NCI-H1105 (cell line): ENCODE measurements at regions not wholly inside any gene's neighbourhood (a gene's known extent, or its start where the extent isn't known, plus 50 kb on each side); places are given as distances from the start of the nearest gene placed in this dataset.

ENCODE experiments used
- DNase-seq: peaks from one replicate; lab custom pipeline; 2025; lab: John Stamatoyannopoulos, UW

GRCh38 chr18:51724790-51725721, 527.6 kb upstream of the MEX3C start:
- no peak for DNase-seq

GRCh38 chr18:51726614-51727013, 529.1 kb upstream of the MEX3C start:
- no peak for DNase-seq

GRCh38 chr18:51727780-51728179, 530.3 kb upstream of the MEX3C start:
- no peak for DNase-seq

GRCh38 chr18:51731070-51731469, 533.6 kb upstream of the MEX3C start:
- no peak for DNase-seq

GRCh38 chr18:51734576-51734975, 537.1 kb upstream of the MEX3C start:
- no peak for DNase-seq

- no peak for DNase-seq
Observed at GRCh38 chr18:51739044-51739666, 541.7 kb upstream of the MEX3C start.

GRCh38 chr18:51751901-51752300, 554.4 kb upstream of the MEX3C start:
- DNase-seq = no peak

- no peak for DNase-seq
Observed at GRCh38 chr18:51753365-51754057, 556.0 kb upstream of the MEX3C start.

- DNase-seq = no peak
Observed at GRCh38 chr18:51754566-51754965, 557.1 kb upstream of the MEX3C start.

GRCh38 chr18:51757255-51757924, 559.9 kb upstream of the MEX3C start:
- DNase-seq = no peak

GRCh38 chr18:51762373-51762772, 564.9 kb upstream of the MEX3C start:
- no peak for DNase-seq

- no peak for DNase-seq
Observed at GRCh38 chr18:51765606-51766360, 568.3 kb upstream of the MEX3C start.

- DNase-seq = no peak
Observed at GRCh38 chr18:51767293-51767692, 569.8 kb upstream of the MEX3C start.

- DNase-seq = no peak
Observed at GRCh38 chr18:51778115-51778514, 561.9 kb upstream of the DCC start.

- DNase-seq = no peak
Observed at GRCh38 chr18:51789871-51790270, 550.1 kb upstream of the DCC start.

- DNase-seq = no peak
Observed at GRCh38 chr18:51801514-51801913, 538.5 kb upstream of the DCC start.

- peak; percentile 77 for DNase-seq
Observed at GRCh38 chr18:51802569-51803428, 537.2 kb upstream of the DCC start.

- DNase-seq = no peak
Observed at GRCh38 chr18:51807336-51807735, 532.7 kb upstream of the DCC start.

GRCh38 chr18:51811883-51812282, 528.1 kb upstream of the DCC start:
- no peak for DNase-seq

GRCh38 chr18:51813740-51814139, 526.3 kb upstream of the DCC start:
- DNase-seq = no peak

GRCh38 chr18:51821610-51822009, 518.4 kb upstream of the DCC start:
- DNase-seq = no peak
